ENCODE measurements at regions not wholly inside any gene's neighbourhood (a gene's known extent, or its start where the extent isn't known, plus 50 kb on each side); places are given as distances from the start of the nearest gene placed in this dataset.

DNA sequence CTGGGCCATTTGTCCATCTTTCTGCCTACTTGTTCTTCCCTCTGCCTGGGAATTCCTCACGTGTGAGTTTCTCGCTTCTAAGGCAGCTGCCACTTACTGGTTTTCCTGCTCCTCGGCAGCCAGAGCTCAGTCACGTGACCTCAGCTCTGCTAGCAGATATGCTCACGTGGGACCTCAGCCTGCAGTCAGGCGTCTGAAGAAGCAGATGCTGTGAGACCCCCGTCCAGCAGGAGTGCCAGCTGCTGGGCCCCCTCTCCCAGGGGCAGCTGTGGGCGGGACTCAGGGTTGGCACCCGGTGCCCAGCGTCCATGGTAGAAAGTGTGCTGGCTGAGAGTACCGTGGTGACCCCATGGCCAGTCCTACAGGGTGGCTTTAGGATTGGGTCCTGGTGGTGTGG is 161.3 kb upstream of the TLE3 start:
- Histone ChIP-seq H3K4me3 (no peak overlapping the region), H3K36me3 (no peaks in the 10 kb centered on the region), H3K9me3 (no peaks in the 10 kb centered on the region), H3K4me1 (peaks cover 8 to 31% (median 12%) of the 10 kb centered on the region in 4 donors), H3K27me3 (no peaks in the 10 kb centered on the region), H3K27ac (peak overlapping the region in 2 of 4 donors; percentile 2 to 26)
- DNase-seq = peak; percentile 65
- TF ChIP-seq, protein P1, sequence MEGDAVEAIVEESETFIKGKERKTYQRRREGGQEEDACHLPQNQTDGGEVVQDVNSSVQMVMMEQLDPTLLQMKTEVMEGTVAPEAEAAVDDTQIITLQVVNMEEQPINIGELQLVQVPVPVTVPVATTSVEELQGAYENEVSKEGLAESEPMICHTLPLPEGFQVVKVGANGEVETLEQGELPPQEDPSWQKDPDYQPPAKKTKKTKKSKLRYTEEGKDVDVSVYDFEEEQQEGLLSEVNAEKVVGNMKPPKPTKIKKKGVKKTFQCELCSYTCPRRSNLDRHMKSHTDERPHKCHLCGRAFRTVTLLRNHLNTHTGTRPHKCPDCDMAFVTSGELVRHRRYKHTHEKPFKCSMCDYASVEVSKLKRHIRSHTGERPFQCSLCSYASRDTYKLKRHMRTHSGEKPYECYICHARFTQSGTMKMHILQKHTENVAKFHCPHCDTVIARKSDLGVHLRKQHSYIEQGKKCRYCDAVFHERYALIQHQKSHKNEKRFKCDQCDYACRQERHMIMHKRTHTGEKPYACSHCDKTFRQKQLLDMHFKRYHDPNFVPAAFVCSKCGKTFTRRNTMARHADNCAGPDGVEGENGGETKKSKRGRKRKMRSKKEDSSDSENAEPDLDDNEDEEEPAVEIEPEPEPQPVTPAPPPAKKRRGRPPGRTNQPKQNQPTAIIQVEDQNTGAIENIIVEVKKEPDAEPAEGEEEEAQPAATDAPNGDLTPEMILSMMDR (IDR thresholded peaks at IDR 0.05) = no peak
- no peak for TF ChIP-seq POLR2AphosphoS5 (IDR thresholded peaks at IDR 0.05)
- no peak for TF ChIP-seq POLR2A (IDR thresholded peaks at IDR 0.05)
- no peak for TF ChIP-seq EP300 (IDR thresholded peaks at IDR 0.05; ENCODE audit: low read depth)
- in situ Hi-C loops (cut with MboI; ENCODE audit: low pct_ligation_motif_present in 1 of 4, low pct_unique_long_range_greater_than_20kb in 1 of 4, low sequenced_read_pairs in 3 of 4) (no loop called here), intact Hi-C loops (cut with DNase I; ENCODE audit: low total_unique reads) (no loop called here)
- WGBS, 2 donors (ENCODE audit: low coverage in 1 of 2) = 24% methylated on average over 8 of the region's 11 CpGs; no CpG with 5 or more reads in 1 of the 2 donors

DNA sequence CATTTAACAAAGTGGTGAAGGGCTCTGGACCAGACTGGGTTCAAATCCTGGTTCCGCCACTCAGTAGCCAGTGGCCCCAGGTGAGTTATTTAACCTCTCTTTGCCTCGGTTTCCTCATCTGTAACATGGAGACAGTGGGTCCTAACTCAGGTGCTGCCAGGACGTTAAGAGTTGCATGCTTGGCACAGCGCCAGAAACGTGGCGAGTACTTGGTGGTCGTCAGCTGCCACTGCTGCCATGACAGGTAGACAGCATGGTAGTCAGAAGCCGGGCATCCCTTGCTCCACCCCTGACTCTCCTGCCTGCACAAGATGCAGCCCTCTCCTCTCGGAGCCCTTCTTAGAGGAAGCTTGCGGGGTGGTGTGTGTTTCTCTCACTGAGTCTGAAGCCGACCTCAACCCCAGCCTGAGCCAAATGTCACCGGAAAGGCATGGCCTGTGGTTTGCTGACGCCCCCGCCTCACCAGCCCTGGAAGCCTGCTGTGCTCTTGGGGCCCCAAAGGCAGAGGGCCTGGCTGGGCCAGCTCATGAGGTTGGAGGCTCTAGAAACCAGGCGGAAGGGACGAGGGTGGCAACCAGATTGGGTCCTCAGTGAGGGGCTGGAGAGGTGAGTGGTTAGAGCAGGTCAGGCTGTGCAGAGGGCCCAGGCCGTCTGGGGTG is 160.8 kb upstream of the TLE3 start:
- H3K9me3 ChIP-seq = no peaks in the 10 kb centered on the region
- TF ChIP-seq POLR2AphosphoS5 (IDR thresholded peaks at IDR 0.05) (no peak), POLR2A (IDR thresholded peaks at IDR 0.05) (no peak), EP300 (IDR thresholded peaks at IDR 0.05; ENCODE audit: low read depth) (no peak)
- TF ChIP-seq, protein P1 (IDR thresholded peaks at IDR 0.05) = no peak
- in situ Hi-C loops (cut with MboI; ENCODE audit: low pct_ligation_motif_present in 1 of 4, low pct_unique_long_range_greater_than_20kb in 1 of 4, low sequenced_read_pairs in 3 of 4) (no loop called here), intact Hi-C loops (cut with DNase I; ENCODE audit: low total_unique reads) (no loop called here)
- H3K36me3 ChIP-seq = no peaks in the 10 kb centered on the region
- peak; percentile 50 for DNase-seq
- H3K4me1 ChIP-seq = peaks cover 8 to 26% (median 12%) of the 10 kb centered on the region in 4 donors
- H3K4me3 ChIP-seq = no peak overlapping the region
- H3K27me3 ChIP-seq = no peaks in the 10 kb centered on the region
- 52% methylated on average over 16 of the region's 17 CpGs; no CpG with 5 or more reads in 1 of the 2 donors for WGBS, 2 donors (ENCODE audit: low coverage in 1 of 2)
- peak overlapping the region in 2 of 4 donors; percentile 2 to 26 for H3K27ac ChIP-seq

DNA sequence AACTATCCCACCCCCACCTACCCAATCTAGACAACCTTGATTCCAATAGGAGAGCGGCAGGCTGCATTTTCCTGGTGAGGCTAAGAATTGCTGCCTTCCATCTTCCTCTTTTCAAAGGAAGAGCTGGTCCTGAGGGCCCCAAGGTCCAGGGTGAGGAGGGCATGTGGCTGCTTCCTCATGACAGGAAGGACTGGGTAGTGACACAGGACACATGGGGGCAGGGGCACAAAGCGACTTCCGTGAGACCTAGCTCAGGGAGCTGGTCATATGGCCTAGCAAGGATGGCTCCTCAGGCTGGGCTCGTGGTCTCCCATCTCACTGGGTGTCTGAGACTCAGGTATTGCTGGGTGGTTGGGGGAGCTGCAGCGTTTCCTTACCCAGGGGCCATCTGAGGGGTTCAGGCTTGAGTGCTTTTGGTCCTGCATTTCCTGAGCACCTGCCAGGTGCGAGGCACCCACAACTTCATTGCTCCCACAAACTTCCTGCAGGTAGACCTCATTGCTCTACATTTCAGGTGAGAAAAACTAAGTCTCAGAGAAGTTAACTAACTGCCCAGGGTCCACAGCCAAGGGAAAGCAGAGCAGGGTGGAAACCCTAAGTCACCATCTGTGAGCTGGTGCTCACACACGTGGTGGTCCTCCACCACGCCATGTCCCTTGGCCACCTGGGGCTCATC is 160.0 kb upstream of the TLE3 start:
- in situ Hi-C loops (cut with MboI; ENCODE audit: low pct_ligation_motif_present in 1 of 4, low pct_unique_long_range_greater_than_20kb in 1 of 4, low sequenced_read_pairs in 3 of 4) = no loop called here
- Histone ChIP-seq H3K4me1 (peaks cover 8 to 21% (median 9%) of the 10 kb centered on the region in 4 donors), H3K9me3 (no peaks in the 10 kb centered on the region), H3K4me3 (no peak overlapping the region), H3K36me3 (no peaks in the 10 kb centered on the region), H3K27me3 (no peaks in the 10 kb centered on the region), H3K27ac (no peak overlapping the region)
- intact Hi-C loops (cut with DNase I; ENCODE audit: low total_unique reads) = no loop called here
- no peak for DNase-seq
- TF ChIP-seq POLR2AphosphoS5 (IDR thresholded peaks at IDR 0.05) = no peak
- no peak for TF ChIP-seq POLR2A (IDR thresholded peaks at IDR 0.05)
- TF ChIP-seq, protein P1 (IDR thresholded peaks at IDR 0.05) = no peak
- no peak for TF ChIP-seq EP300 (IDR thresholded peaks at IDR 0.05; ENCODE audit: low read depth)
- 67 to 80% methylated on average over 2 to 8 of the region's 8 CpGs for WGBS, 2 donors (ENCODE audit: low coverage in 1 of 2)

DNA sequence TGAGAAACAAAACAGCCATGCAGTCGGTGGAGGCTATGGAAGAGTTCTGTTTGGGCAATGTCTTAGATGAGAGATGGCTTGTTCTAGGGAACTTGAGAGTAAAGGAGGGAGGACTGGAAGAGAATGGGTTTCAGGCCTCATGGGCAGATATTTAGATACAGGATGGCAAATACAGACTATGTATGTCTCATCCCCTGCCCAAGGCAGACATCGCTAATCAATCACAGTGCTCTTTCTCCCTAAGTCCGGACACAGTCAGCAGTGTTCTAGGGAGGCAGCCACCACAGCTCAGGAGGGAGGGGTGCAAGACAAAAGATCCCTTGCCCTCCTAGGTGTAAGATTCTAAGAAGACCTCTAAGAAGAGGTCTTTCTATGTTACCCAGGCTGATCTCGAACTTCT is 159.3 kb upstream of the TLE3 start:
- WGBS, 2 donors (ENCODE audit: low coverage in 1 of 2) = 81% methylated on average over 4 of the region's 4 CpGs; no CpG with 5 or more reads in 1 of the 2 donors
- no peak for DNase-seq
- TF ChIP-seq, protein P1 (IDR thresholded peaks at IDR 0.05) = no peak
- no peak for TF ChIP-seq POLR2AphosphoS5 (IDR thresholded peaks at IDR 0.05)
- TF ChIP-seq EP300 (IDR thresholded peaks at IDR 0.05; ENCODE audit: low read depth) = no peak
- no peak for TF ChIP-seq POLR2A (IDR thresholded peaks at IDR 0.05)
- intact Hi-C loops (cut with DNase I; ENCODE audit: low total_unique reads) = no loop called here
- H3K36me3 ChIP-seq = no peaks in the 10 kb centered on the region
- H3K27me3 ChIP-seq = no peaks in the 10 kb centered on the region
- H3K4me1 ChIP-seq = peaks cover 8 to 21% (median 9%) of the 10 kb centered on the region in 4 donors
- no peak overlapping the region for H3K27ac ChIP-seq
- H3K9me3 ChIP-seq = no peaks in the 10 kb centered on the region
- H3K4me3 ChIP-seq = no peak overlapping the region
- in situ Hi-C loops (cut with MboI; ENCODE audit: low pct_ligation_motif_present in 1 of 4, low pct_unique_long_range_greater_than_20kb in 1 of 4, low sequenced_read_pairs in 3 of 4) = no loop called here

Measured in transverse colon (tissue), 4 donors.